ENCODE measurements at regions not wholly inside any gene's neighbourhood (a gene's known extent, or its start where the extent isn't known, plus 50 kb on each side); places are given as distances from the start of the nearest gene placed in this dataset.

DNA sequence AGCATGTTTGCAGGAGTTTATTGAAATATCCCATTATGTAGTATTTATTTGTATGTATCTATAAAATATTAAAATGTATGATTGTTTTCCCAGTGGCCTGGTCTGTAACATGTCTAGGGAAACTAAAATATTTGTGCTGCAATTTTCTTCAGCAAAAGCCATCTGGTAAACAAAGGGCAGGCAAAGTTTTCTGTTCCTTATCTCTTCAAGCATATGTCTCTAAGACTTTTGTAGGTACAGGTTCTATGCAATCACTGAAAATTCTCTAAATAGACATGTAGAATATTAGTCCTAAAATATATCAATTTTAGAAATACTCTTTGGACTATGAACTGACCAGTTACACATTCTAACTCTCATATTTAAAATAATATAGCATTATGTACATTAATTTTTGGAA lies 585.8 kb upstream of the RGS18 start:
- FAIRE-seq, result no peak
- DNase-seq (ENCODE audit: low spot score), result no peak

DNA sequence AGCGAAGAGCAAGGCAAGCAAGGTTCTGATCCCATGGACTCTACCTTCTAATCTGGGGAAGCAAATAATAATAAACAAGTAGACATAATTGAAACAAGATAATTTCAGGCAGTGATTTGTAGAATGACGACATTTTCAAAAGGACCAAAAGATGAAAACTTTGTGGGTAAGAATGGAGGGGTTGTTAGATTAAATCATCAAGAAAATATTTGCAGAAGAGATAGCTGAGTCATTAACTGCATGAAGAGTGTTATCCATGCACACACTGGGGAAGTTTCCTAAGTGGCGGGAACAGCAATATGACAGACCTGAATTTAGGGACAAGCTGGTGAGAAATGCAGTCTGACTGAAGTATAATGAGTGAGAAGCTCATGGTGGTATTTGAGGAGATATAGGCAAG lies 583.1 kb upstream of the RGS18 start:
- FAIRE-seq (no peak), DNase-seq (ENCODE audit: low spot score) (peak; percentile 4)

DNA sequence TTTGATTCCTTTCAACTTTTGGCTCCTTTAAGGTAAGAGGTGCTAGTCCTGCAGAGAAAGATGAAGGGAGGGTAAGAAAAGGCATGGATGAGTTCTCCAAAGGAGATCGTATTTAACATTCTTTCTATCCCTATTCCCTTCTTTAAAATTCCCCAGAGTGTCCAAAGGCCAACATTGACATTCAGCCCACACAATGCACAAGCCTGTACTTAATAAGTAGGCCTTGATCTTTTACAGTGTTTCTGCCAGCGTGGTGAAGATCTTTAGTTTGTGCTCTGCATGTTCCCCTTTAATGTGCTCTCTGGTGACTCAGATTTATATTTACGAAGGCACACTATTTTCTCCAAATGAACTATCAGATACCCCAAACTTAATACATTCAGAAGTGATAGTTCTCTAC lies 582.5 kb upstream of the RGS18 start:
- DNase-seq (ENCODE audit: low spot score) (no peak), FAIRE-seq (no peak)

DNA sequence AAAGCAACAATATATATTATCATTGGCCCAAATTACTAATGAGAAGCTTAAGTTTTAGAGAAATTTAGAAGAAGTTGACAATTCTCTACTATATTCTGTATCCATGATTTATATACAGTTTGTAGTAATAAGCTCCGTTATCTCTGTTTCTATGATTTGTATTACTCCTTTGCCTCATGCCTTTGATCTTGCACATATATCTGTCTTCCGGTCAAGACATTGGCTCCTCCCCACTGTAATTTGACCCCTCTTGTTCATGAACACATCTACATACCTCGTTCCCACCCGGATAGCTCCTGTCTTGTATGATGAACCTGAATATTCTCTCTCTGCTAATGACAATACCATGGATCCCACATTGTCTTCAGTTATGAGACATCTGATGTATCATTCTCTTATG lies 581.0 kb upstream of the RGS18 start:
- DNase-seq (ENCODE audit: low spot score) (no peak), FAIRE-seq (no peak)

DNA sequence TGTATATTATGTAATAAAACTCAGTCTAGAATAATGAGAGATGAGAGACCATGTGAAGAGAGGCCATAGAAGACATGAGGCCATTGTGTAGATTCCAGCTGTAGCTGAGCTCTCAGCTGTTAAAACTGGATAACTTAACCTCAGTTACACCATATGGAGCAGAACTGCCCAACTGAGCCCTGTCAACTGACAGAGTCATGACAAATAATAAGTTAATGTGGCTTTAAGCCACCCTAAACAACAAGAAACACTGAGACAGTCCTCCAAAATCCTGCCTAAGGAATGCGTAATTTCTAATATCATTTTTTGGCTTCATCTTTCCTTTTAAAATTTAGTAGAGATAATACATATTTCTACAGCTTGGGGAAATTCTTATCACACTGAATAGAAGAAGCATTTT lies 580.0 kb upstream of the RGS18 start:
- FAIRE-seq (no peak), DNase-seq (ENCODE audit: low spot score) (no peak)

DNA sequence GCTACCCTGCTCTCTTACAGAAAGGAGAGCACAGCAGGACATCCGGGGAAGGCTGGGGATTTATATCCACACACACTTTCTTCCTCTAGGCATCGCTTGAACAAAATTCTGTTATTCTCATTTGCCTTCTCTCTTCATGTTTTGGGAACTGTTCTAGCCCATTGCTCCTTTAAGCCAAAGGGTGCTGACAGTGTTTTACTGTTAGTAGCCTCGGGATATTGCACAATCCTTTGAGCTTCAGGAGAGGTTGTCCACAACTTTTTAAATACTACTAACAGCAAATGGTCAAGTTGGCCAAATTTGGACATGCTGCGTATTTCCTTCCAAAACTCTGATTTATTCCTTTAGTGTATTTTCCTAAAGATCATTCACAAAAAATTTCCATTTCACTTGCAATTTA lies 579.2 kb upstream of the RGS18 start:
- FAIRE-seq (no peak), DNase-seq (ENCODE audit: low spot score) (no peak)

DNA sequence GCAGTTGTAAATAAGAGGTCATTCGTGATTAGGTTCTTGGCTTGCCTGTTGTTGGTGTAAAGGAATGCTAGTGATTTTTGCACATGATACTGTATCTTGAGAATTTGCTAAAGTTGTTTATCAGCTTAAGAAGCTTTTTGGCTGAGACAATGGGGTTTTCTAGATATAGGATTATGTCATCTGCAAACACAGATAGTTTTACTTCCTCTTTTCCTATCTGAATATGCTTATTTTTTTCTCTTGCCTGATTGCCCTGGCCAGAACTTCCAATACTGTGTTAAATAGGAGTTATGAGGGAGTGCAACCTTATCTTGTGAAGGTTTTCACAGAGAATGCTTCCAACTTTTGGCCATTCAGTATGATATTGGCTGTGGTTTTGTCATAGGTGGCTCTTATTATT lies 576.1 kb upstream of the RGS18 start:
- DNase-seq (ENCODE audit: low spot score), result no peak
- FAIRE-seq, result no peak

DNA sequence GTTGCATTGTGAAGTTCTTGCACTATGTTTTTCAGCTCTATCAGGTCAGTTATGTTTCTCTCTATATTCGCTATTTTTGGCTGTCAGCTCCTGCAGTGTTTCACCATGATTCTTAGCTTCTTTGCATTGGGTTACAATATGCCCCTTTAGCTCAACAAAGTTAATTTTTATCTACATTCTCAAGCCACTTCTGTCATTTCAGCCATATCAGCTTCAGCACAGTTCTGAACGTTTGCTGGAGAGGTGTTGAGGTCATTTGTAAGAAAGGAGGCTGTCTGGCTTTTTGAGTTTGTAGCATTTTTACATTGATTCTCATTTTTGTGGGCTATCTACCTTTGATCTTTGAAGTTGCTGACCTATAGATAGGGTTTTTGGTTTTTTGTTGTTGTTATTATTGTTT lies 573.2 kb upstream of the RGS18 start:
- FAIRE-seq, result no peak
- no peak for DNase-seq (ENCODE audit: low spot score)

DNA sequence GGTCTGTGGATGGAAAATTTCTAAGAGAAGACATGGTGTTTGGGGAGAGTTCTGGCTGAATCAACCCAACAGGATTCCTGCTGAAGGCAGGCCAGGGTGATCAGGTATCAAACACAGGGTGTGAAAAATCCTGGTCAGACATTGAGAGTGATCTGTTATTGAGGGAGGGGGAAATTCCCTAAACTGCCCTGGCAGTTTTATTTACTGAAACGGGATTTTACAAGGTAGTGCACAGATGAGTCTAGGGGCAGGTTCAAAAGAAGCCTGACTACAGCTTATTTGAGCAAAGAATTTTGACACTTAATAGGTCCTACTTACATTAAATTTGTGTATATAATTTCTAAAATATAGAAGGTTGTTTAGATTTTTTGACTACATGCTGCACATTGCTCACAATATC lies 569.4 kb upstream of the RGS18 start:
- FAIRE-seq, result no peak

DNA sequence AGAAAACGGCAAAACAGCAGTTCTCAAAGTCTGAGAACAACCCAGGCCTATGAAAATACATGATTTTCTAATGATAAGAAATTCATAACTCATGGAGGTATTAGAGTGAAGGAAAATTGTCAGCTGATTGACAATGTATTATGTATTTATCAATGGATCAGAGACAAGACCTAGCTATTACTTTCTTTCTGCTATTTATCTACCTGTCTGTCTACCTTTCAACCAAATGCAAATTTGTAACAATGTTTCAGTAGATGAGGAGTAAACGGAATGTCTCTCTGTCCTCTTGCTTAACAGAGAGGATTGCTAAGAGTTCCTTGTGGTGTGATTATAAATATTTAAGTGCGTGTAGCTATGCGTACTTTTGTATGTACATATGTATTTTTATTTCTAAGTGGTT lies 568.7 kb upstream of the RGS18 start:
- DNase-seq (ENCODE audit: low spot score), result no peak
- no peak for FAIRE-seq

More for the DNA sequence above, 569.4 kb upstream of the RGS18 start:
- no peak for DNase-seq (ENCODE audit: low spot score)

DNA sequence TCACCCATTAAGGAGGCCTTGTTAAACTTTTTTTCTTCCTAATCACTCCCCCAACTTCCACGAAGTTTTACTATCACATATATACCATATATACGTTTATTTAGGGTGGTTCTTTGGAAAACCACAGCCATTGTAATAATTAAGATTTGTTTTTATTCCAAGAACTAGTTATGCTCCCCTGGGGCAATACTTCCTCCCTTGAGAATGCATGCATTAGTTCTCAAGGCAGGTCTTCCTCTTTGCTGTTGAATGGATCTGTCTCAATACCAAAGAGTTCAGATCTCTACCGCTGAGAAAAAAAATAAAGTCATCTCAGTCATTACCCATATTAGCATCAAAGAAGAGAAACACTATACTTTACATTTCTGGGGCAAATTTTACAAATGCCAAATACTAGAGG lies 567.7 kb upstream of the RGS18 start:
- no peak for FAIRE-seq

DNA sequence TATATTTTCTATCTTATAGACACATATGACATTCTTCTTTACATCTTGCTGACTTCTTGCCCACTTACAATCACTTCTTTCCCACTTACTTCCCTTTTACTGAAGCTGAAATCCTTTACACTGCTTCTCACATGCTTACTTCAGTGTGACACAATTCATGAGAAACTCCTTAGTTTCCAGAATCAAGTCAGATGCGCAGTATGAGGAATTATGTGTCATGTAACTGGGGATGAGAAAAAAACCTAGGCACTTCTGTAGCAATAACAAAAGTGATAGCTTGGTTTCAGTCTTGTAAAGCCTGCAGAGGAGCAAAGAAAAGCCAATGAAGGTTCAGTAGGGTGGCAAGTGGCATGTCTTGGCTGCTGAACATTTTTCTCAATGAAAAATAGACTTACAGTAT lies 566.2 kb upstream of the RGS18 start:
- FAIRE-seq (no peak), DNase-seq (ENCODE audit: low spot score) (no peak)

More for the DNA sequence above, 567.7 kb upstream of the RGS18 start:
- no peak for DNase-seq (ENCODE audit: low spot score)

DNA sequence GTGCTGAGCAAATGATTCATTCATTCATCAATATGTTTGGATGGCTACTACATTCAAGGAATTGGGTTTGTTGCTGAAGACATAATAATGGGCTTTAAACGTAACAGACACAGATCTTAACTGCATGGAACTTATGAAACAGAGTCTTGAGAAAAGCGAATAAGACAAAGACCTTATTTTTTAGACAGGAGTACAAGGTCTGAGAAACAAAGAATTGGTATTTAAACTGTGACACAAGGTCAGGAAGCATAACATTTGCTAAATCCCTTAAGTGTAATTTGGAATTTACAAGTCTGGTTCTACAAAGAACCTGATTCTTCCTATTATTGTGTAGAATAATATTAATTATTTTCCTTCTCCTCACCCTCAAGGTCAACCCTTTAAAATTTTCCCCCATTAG lies 565.4 kb upstream of the RGS18 start:
- FAIRE-seq (no peak), DNase-seq (ENCODE audit: low spot score) (no peak)

DNA sequence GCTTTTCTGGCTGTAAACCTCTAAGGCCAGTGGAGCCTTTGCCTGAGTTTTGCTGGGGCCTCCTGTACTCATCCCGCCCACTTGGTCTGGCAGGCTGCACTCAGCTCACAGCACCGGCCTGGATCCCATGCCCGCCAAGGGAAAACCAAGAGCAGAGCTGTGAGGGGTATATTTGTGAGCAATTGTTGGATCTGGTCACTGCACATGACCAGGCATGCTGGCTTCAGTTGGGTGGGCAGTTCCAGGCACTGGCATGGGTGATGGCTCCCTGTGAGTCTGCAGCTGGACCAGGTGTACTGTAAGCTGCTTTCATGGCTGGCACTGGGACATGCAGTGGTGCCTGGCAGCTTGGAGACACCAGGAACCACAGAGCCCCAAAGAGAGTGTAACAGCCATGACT lies 563.1 kb upstream of the RGS18 start:
- DNase-seq (ENCODE audit: low spot score) (no peak), FAIRE-seq (no peak)

DNA sequence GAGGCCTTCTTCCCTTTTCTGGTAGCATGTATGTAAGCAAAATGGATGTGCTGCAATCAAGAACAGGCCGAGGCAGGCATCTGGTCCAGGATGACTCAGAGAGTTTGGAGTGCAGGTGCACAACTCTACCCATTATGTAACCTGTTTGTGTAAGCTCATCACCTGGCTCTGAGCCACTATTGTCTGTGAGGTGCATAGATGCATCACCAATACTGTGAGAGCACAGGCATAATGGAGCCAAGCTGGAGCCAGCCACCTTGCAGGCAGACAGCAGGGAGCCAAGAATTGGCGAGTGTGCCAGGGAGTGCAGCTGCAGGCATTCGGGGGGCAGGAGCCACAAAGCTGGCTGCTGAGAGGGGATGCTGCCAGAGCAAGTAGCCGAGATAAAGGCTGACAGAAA lies 549.9 kb upstream of the RGS18 start:
- FAIRE-seq, result peak; percentile 75

DNA sequence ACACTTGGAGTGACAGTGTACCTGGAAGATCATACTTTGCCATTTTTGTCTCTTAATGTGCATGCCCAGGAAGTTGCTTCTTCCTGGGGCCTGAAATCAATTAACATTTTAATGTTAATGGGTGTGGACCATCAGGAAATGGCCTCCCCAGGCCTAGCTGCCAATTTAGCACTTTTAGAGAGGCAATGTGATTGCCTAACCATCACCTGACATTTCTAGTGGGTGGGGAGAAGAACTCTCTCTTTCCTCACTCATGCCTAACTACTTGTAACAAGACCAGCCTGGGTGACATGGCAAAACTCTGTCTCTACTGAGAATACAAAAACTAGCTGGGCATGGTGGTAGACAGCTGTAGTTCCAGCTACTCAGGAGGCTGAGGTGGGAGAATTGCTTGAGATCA lies 549.0 kb upstream of the RGS18 start:
- FAIRE-seq, result no peak
- no peak for DNase-seq (ENCODE audit: low spot score)

More for the DNA sequence above, 549.9 kb upstream of the RGS18 start:
- peak; percentile 55 for DNase-seq (ENCODE audit: low spot score)

DNA sequence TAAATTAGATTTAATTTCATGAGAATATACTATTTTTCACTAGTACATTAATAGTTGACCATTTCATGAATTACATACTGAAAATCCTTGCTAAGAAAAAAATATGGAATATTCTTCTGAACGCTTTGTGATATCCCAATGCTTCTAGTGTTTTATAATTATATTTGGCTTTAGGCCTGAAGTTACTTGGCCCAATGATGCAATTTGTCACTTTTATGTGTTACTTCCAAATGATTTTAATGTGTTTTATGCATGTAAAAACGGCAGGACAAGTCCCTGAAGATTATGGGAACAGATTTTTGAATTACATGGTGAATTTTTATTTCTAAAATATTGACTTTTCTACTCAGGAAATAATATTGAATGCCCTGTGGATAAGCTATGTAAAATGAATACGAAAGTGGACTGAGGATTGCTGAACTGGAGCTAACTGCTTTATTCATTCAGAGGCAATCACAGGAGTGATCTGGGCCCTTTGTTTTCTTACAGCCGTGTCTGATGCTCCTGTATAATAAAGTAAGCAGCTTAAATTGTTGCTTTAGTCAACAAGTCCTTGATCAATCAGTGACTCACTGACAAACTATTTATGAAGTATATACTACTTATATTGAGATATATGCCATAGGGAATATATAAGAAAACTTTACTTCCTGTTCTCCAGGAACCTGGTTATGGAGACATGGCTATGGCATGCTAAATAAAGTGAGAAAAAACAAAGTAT lies 543.0 kb upstream of the RGS18 start:
- no peak for DNase-seq (ENCODE audit: low spot score)
- FAIRE-seq, result no peak

DNA sequence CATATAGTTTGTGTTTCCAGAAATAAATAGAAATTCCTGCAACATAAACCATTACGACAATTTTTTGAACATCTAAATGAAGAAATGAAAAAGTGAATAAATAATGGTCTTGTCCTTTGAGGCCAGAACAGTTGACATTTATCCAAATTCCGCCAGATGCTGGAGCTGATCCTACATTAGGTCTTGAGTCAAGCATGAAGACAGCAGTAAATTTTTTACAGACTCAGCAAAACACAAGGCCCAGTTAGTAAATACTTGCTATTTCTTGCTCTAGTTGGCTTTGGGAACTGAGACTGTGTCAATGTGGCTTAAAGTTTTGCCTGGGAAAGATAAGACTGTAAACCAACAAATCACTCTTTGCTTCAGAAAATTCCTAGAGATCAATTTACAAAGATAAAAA lies 540.1 kb upstream of the RGS18 start:
- FAIRE-seq (no peak), DNase-seq (ENCODE audit: low spot score) (no peak)

DNA sequence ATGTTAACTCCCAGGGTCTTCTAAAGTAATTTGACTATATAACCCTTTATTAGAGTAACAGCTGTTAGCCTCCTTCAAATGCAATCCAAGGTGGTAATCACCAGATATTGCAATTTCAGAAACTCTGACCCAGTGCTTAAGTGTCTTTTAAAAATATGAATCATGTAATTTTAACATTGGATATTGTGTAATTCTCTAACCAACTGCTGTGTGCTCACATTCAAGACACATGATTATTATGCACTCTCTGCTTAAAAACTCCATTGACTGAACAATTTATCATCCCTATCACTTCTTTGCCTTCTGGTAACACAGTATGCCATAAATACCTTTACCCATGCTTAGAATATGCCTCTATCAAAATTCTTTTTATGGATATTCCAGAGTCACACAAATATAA lies 537.4 kb upstream of the RGS18 start:
- FAIRE-seq, result no peak
- no peak for DNase-seq (ENCODE audit: low spot score)

DNA sequence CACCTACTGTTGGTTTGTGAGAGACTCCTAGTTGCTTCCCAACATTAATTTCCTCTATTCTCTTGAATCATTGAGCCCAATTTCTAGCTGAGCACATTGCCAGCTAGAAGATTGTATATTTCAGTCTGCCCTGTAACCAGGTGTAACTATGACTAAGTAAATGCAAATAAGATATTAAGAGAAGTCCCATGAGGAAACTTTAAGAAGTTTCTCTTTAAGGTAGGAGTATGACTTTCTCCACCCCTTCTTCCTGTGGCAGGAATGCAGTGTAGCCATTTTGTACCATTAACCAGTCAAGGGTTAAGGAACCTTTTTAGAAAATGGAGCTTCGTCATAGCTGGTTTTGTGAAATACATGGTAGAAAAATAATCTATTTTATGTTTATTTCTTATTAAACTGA lies 534.2 kb upstream of the RGS18 start:
- FAIRE-seq (no peak), DNase-seq (ENCODE audit: low spot score) (no peak)

DNA sequence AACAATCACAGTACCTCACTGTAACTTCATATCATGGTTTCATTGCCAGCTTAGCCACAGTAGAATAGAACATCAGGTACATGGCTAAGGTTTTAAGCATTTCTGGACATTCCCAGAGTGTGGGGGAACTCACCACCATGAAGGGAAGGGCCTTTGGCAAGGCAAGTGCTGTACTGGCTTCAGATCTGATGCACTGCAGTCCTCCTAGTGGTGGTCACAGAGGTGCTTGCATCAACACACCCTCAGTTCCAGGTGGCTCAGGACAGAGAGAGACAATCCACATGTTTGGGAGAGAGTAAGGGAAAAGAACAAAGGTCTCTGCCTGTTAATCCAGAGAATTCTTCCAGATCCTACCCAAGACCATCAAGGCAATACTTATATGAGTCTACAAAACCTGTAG lies 528.4 kb upstream of the RGS18 start:
- DNase-seq (ENCODE audit: low spot score) (no peak), FAIRE-seq (no peak)

DNA sequence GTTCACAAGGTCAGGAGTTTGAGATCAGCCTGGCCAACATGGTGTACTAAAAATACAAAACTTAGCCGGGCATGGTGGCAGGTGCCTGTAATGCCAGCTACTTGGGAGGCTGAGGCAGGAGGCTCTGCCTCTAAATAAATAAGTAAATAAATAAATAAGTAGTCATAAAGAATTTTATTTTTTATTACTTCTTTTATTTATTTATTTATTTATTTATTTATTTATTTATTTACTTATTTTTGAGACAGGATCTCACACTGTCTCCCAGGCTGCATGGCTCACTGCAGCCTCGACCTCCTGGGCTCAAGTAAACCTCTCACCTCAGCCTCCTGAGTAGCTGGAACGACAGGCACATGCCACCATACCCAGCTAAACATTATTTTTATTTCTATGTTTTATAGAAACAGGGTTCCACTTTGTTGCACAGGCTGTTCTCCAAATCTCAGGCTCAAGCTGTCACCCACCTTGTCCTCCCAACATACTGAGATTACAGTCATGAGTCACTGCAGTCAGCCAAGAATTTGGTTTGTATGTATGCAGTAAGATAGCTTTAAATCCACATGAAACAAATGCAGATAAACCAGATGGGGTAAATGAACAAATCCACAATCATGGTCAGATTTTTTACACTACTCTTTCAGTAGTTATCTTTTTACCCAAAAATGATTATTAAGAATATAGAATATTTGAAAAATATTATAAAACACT lies 523.3 kb upstream of the RGS18 start:
- FAIRE-seq (no peak), DNase-seq (ENCODE audit: low spot score) (no peak)

DNA sequence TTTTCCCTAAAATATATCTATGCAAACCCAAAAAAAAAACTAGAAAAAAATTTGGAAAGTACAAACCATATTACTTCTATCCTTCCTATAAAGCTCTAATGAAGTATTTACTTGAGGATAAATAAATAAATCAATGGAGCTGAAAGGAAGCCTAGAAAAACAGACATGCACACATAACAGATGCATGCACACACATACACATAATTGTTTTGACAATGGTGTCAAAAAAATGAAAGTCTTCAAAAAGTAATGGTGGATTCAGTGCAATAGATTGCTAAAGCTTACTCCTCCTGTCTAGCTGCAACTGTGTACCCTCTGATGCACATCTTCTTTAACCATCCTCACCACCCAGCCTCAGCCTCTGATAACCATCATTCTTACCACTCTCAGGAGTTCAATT lies 521.9 kb upstream of the RGS18 start:
- DNase-seq (ENCODE audit: low spot score) (no peak), FAIRE-seq (no peak)
